Karpas-422 (cell line): ENCODE measurements at regions not wholly inside any gene's neighbourhood (a gene's known extent, or its start where the extent isn't known, plus 50 kb on each side); places are given as distances from the start of the nearest gene placed in this dataset.

Source experiments
- DNase-seq: peaks from one replicate; pipeline ENCODE4 v3.0.0-alpha.2; 2015
- H2AFZ ChIP-seq: fragments of 200-600 bp; sonication (generic); 2 replicates; pipeline ENCODE4 v1.6.1; 2014; ENCODE audit warnings: antibody characterized with exemption, low read length, mixed read lengths
- H3K27ac ChIP-seq: fragments of 200-600 bp; sonication (generic); 2 replicates; pipeline ENCODE4 v1.5.1; 2014; ENCODE audit warnings: mild to moderate bottlenecking, low read length, moderate library complexity
- H3K27me3 ChIP-seq: fragments of 200-600 bp; sonication (generic); 2 replicates; pipeline ENCODE4 v1.6.1; 2014; ENCODE audit warnings: low read length, mixed read lengths
- H3K36me3 ChIP-seq: fragments of 200-600 bp; sonication (generic); 2 replicates; pipeline ENCODE4 v1.6.1; 2014; ENCODE audit warnings: low read length, mixed read lengths; ENCODE audit not compliant: insufficient read depth
- H3K4me1 ChIP-seq: fragments of 200-600 bp; sonication (generic); 2 replicates; pipeline ENCODE4 v1.6.1; 2014; ENCODE audit warnings: mild to moderate bottlenecking, low read length, mixed read lengths
- H3K4me2 ChIP-seq: fragments of 200-600 bp; sonication (generic); 2 replicates; pipeline ENCODE4 v1.6.1; 2014; ENCODE audit warnings: low read length, low read depth, mild to moderate bottlenecking; ENCODE audit not compliant: poor library complexity, severe bottlenecking
- H3K4me3 ChIP-seq: fragments of 200-600 bp; sonication (generic); 2 replicates; pipeline ENCODE4 v1.5.1; 2014; ENCODE audit warnings: mild to moderate bottlenecking, antibody characterized with exemption, low read length, mixed read lengths
- H3K79me2 ChIP-seq: fragments of 200-600 bp; sonication (generic); 2 replicates; pipeline ENCODE4 v1.6.1; 2014; ENCODE audit warnings: mild to moderate bottlenecking, low read length, mixed read lengths
- H3K9ac ChIP-seq: fragments of 200-600 bp; sonication (generic); 2 replicates; pipeline ENCODE4 v1.6.0; 2014; ENCODE audit warnings: low read length
- H3K9me2 ChIP-seq: fragments of 200-600 bp; sonication (generic), shearing (Covaris generic); replicated peaks from 2 replicates; pipeline ENCODE4 v1.6.0; 2014; ENCODE audit warnings: mild to moderate bottlenecking, low read length, moderate library complexity; ENCODE audit not compliant: insufficient read depth
- H3K9me3 ChIP-seq: fragments of 300-700, 200-600 bp; sonication (generic); 2 replicates; pipeline ENCODE4 v1.6.1; 2014; ENCODE audit warnings: low read length, mixed read lengths
- H4K20me1 ChIP-seq: fragments of 200-600 bp; sonication (generic); 2 replicates; pipeline ENCODE4 v1.6.1; 2014; ENCODE audit warnings: mild to moderate bottlenecking, antibody characterized with exemption, low read length, low read depth; ENCODE audit not compliant: insufficient read depth

GRCh38 chr5:167798448-167798847 is 493.0 kb upstream of the WWC1 start:
- Histone ChIP-seq H3K4me1 (no peaks in the 10 kb centered on the region), H3K9me2 (no peaks in the 10 kb centered on the region), H3K27me3 (no peaks in the 10 kb centered on the region), H4K20me1 (no peaks in the 10 kb centered on the region), H3K4me2 (no peak overlapping the region), H3K4me3 (no peak overlapping the region), H3K9ac (no peak overlapping the region), H3K79me2 (no peaks in the 10 kb centered on the region), H3K36me3 (no peaks in the 10 kb centered on the region), H2AFZ (no peak overlapping the region), H3K9me3 (no peaks in the 10 kb centered on the region), H3K27ac (no peak overlapping the region)
- no peak for DNase-seq

GRCh38 chr5:167800427-167800826 is 491.0 kb upstream of the WWC1 start:
- Histone ChIP-seq H3K9me3 (no peaks in the 10 kb centered on the region), H3K4me1 (no peaks in the 10 kb centered on the region), H2AFZ (no peak overlapping the region), H4K20me1 (no peaks in the 10 kb centered on the region), H3K4me3 (no peak overlapping the region), H3K9ac (no peak overlapping the region), H3K4me2 (no peak overlapping the region), H3K9me2 (no peaks in the 10 kb centered on the region), H3K36me3 (no peaks in the 10 kb centered on the region), H3K27me3 (no peaks in the 10 kb centered on the region), H3K27ac (no peak overlapping the region), H3K79me2 (no peaks in the 10 kb centered on the region)
- DNase-seq, result no peak

GRCh38 chr5:167801999-167802398 is 489.4 kb upstream of the WWC1 start:
- Histone ChIP-seq H3K36me3 (no peaks in the 10 kb centered on the region), H3K9me3 (no peaks in the 10 kb centered on the region), H3K79me2 (no peaks in the 10 kb centered on the region), H3K27me3 (no peaks in the 10 kb centered on the region), H3K4me1 (no peaks in the 10 kb centered on the region), H3K27ac (no peak overlapping the region), H4K20me1 (no peaks in the 10 kb centered on the region), H3K9me2 (no peaks in the 10 kb centered on the region), H2AFZ (no peak overlapping the region), H3K9ac (no peak overlapping the region), H3K4me3 (no peak overlapping the region), H3K4me2 (no peak overlapping the region)
- no peak for DNase-seq

GRCh38 chr5:167802755-167803431 is 488.6 kb upstream of the WWC1 start:
- Histone ChIP-seq H3K9me3 (no peaks in the 10 kb centered on the region), H3K9ac (no peak overlapping the region), H3K4me3 (no peak overlapping the region), H3K27me3 (no peaks in the 10 kb centered on the region), H3K9me2 (no peaks in the 10 kb centered on the region), H3K79me2 (no peaks in the 10 kb centered on the region), H3K4me2 (no peak overlapping the region), H4K20me1 (no peaks in the 10 kb centered on the region), H3K36me3 (no peaks in the 10 kb centered on the region), H3K27ac (no peak overlapping the region), H3K4me1 (no peaks in the 10 kb centered on the region), H2AFZ (no peak overlapping the region)
- DNase-seq, result no peak

- Histone ChIP-seq H2AFZ (no peak overlapping the region), H3K9me3 (no peaks in the 10 kb centered on the region), H3K79me2 (no peaks in the 10 kb centered on the region), H3K9me2 (no peaks in the 10 kb centered on the region), H3K27ac (no peak overlapping the region), H3K9ac (no peak overlapping the region), H3K4me3 (no peak overlapping the region), H3K4me2 (no peak overlapping the region), H4K20me1 (no peaks in the 10 kb centered on the region), H3K27me3 (no peaks in the 10 kb centered on the region), H3K4me1 (no peaks in the 10 kb centered on the region), H3K36me3 (no peaks in the 10 kb centered on the region)
- DNase-seq, result no peak
Measured at GRCh38 chr5:167804512-167805220, 486.8 kb upstream of the WWC1 start.

GRCh38 chr5:167810573-167810972 is 480.9 kb upstream of the WWC1 start:
- H3K36me3 ChIP-seq, result no peaks in the 10 kb centered on the region
- no peak overlapping the region for H2AFZ ChIP-seq

GRCh38 chr5:167812871-167813270 is 478.6 kb upstream of the WWC1 start:
- Histone ChIP-seq H3K27me3 (no peaks in the 10 kb centered on the region), H3K9ac (no peak overlapping the region), H3K4me2 (no peak overlapping the region), H3K4me3 (no peak overlapping the region), H3K79me2 (no peaks in the 10 kb centered on the region), H2AFZ (no peak overlapping the region), H3K27ac (no peak overlapping the region), H3K9me2 (no peaks in the 10 kb centered on the region), H3K4me1 (no peaks in the 10 kb centered on the region; the same call in 1 of the 2 replicates), H3K36me3 (no peaks in the 10 kb centered on the region), H4K20me1 (no peaks in the 10 kb centered on the region), H3K9me3 (no peaks in the 10 kb centered on the region)
- no peak for DNase-seq

More at GRCh38 chr5:167810573-167810972, 480.9 kb upstream of the WWC1 start:
- Histone ChIP-seq H3K27ac (no peak overlapping the region), H3K27me3 (no peaks in the 10 kb centered on the region), H3K9me3 (no peaks in the 10 kb centered on the region), H3K4me1 (no peaks in the 10 kb centered on the region; the same call in 1 of the 2 replicates), H4K20me1 (no peaks in the 10 kb centered on the region), H3K9me2 (no peaks in the 10 kb centered on the region), H3K9ac (no peak overlapping the region), H3K4me2 (no peak overlapping the region), H3K79me2 (no peaks in the 10 kb centered on the region), H3K4me3 (no peak overlapping the region)
- no peak for DNase-seq

GRCh38 chr5:167813389-167813788 is 478.1 kb upstream of the WWC1 start:
- no peak overlapping the region for H3K9ac ChIP-seq
- H3K36me3 ChIP-seq, result no peaks in the 10 kb centered on the region
- no peaks in the 10 kb centered on the region for H3K9me3 ChIP-seq
- H3K4me1 ChIP-seq, result no peaks in the 10 kb centered on the region; the same call in 1 of the 2 replicates
- no peak for DNase-seq
- no peak overlapping the region for H3K27ac ChIP-seq
- no peaks in the 10 kb centered on the region for H3K27me3 ChIP-seq
- no peak overlapping the region for H3K4me3 ChIP-seq
- H3K4me2 ChIP-seq, result no peak overlapping the region
- no peaks in the 10 kb centered on the region for H4K20me1 ChIP-seq
- no peak overlapping the region for H2AFZ ChIP-seq
- H3K9me2 ChIP-seq, result no peaks in the 10 kb centered on the region
- no peaks in the 10 kb centered on the region for H3K79me2 ChIP-seq
